HCT116 (cell line): ENCODE measurements at regions not wholly inside any gene's neighbourhood (a gene's known extent, or its start where the extent isn't known, plus 50 kb on each side); places are given as distances from the start of the nearest gene placed in this dataset.

ENCODE experiments used
- ATAC-seq: fragments of 200-7000 bp; cut with Tn5 transposase; 2 replicates; pipeline ENCODE4 v1.9.1; 2020; ENCODE audit warnings: mild to moderate bottlenecking, moderate library complexity
- BruUV-seq: library from RNA; stranded (reverse); fragments of 400-500 nt; replicated peaks from 2 replicates; lab custom pipeline; 2021; lab: Mats Ljungman, UMichigan
- CTCF ChIA-PET: fragments of 300-600 bp; sonication (Branson Sonifier 250); formaldehyde crosslinking; loops from one replicate; lab custom pipeline; 2021; ENCODE audit warnings: antibody characterized with exemption; lab: Charles Lee
- POLR2A ChIA-PET: fragments of 300-600, 350-600 bp; sonication (Branson Sonifier 250); formaldehyde crosslinking; loops from one replicate; lab custom pipeline; 2021; ENCODE audit warnings: antibody characterized with exemption; lab: Charles Lee
- RAD21 ChIA-PET, 2 experiments: fragments of 300-600 bp; sonication (Branson Sonifier 250); formaldehyde crosslinking; loops; one replicate each; lab custom pipeline; 2023; ENCODE audit warnings: low total read pairs in 2 of 2; ENCODE audit not compliant: uncharacterized antibody in 2 of 2, unreplicated experiment in 2 of 2, low non-redundant PET in 1 of 2; lab: Charles Lee
- DNase-seq: peaks from one replicate; pipeline ENCODE4 v3.0.0-alpha.2; 2010; ENCODE audit warnings: low read depth, low spot score
- H2AFZ ChIP-seq: fragments of 200-600 bp; shearing (Covaris generic), sonication (generic); 2 replicates; pipeline ENCODE4 v1.6.1; 2017; ENCODE audit warnings: low read depth, mixed run types, mixed read lengths, antibody characterized with exemption, low read length; ENCODE audit not compliant: poor library complexity, severe bottlenecking
- H3K27ac ChIP-seq: 2 replicates; pipeline ENCODE4 v1.5.1; 2012; ENCODE audit warnings: low read depth, low read length
- H3K27me3 ChIP-seq: fragments of 200-600 bp; sonication (generic); 2 replicates; pipeline ENCODE4 v1.6.1; 2016; ENCODE audit warnings: mixed run types, low read length, mixed read lengths; ENCODE audit not compliant: insufficient read depth
- H3K36me3 ChIP-seq, 2 experiments: fragments of 200-500 bp in 1 of 2; fragments of 200-600 bp in 1 of 2; sonication (Bioruptor generic) in 1 of 2; sonication (generic) in 1 of 2; 2 replicates each; pipeline versions ENCODE4 v1.5.1 to v1.6.1; 2014 to 2016; ENCODE audit warnings: low read length in 2 of 2, inconsistent platforms in 1 of 2, mixed read lengths in 1 of 2, mixed run types in 1 of 2; ENCODE audit not compliant: insufficient read depth in 2 of 2, control insufficient read depth in 1 of 2
- H3K4me1 ChIP-seq, 2 experiments: fragments of 200-600 bp in 1 of 2; sonication (generic) in 1 of 2; 2 replicates each; pipeline versions ENCODE4 v1.5.1 to v1.6.1; 2012 to 2017; ENCODE audit warnings: low read length in 2 of 2, inconsistent platforms in 1 of 2, mild to moderate bottlenecking in 1 of 2, mixed read lengths in 1 of 2, mixed run types in 1 of 2, moderate library complexity in 1 of 2; ENCODE audit not compliant: insufficient read depth in 2 of 2, control insufficient read depth in 1 of 2
- H3K4me2 ChIP-seq: fragments of 200-600 bp; sonication (generic); 2 replicates; pipeline ENCODE4 v1.6.1; 2017; ENCODE audit warnings: mixed run types, low read length, mixed read lengths
- H3K4me3 ChIP-seq, 2 experiments: fragments of 200-600 bp in 1 of 2; sonication (generic) in 1 of 2; replicated peaks in 1 of 2; 2 replicates each; pipeline ENCODE4 v1.5.1; 2011 to 2016; ENCODE audit warnings: low read length in 2 of 2, control low read depth in 1 of 2, low read depth in 1 of 2, mild to moderate bottlenecking in 1 of 2, mixed read lengths in 1 of 2, mixed run types in 1 of 2
- H3K79me2 ChIP-seq: fragments of 200-600 bp; sonication (generic); 2 replicates; pipeline ENCODE4 v1.6.1; 2017; ENCODE audit warnings: mild to moderate bottlenecking, mixed run types, low read length, moderate library complexity, mixed read lengths; ENCODE audit not compliant: insufficient read depth
- H3K9ac ChIP-seq: fragments of 200-600 bp; sonication (generic); 2 replicates; pipeline ENCODE4 v1.6.1; 2016; ENCODE audit warnings: low read length, mixed read lengths
- H3K9me2 ChIP-seq: fragments of 200-600 bp; sonication (generic), shearing (Covaris generic); 2 replicates; pipeline ENCODE4 v1.6.1; 2017; ENCODE audit warnings: mixed run types, mild to moderate bottlenecking, moderate library complexity; ENCODE audit not compliant: insufficient read depth
- H3K9me3 ChIP-seq, 2 experiments: fragments of 200-500 bp in 1 of 2; fragments of 200-600 bp in 1 of 2; sonication (Bioruptor generic) in 1 of 2; sonication (generic) in 1 of 2; 2 replicates each; pipeline ENCODE4 v1.6.1; 2014 to 2017; ENCODE audit warnings: low read length in 2 of 2, mixed read lengths in 2 of 2, inconsistent platforms in 1 of 2, low read depth in 1 of 2, mild to moderate bottlenecking in 1 of 2, mixed run types in 1 of 2, moderate library complexity in 1 of 2; ENCODE audit not compliant: control insufficient read depth in 1 of 2, insufficient read depth in 1 of 2
- H4K20me1 ChIP-seq: fragments of 200-600 bp; sonication (generic), shearing (Covaris generic); 2 replicates; pipeline ENCODE4 v1.6.1; 2017; ENCODE audit warnings: mixed run types, mild to moderate bottlenecking, moderate library complexity; ENCODE audit not compliant: insufficient read depth
- CEBPB ChIP-seq: IDR thresholded peaks from 2 replicates; pipeline ENCODE4 v1.6.1; 2012; ENCODE audit warnings: low read depth
- EZH2 ChIP-seq: fragments of 200-600 bp; sonication (generic); IDR thresholded peaks from 2 replicates; pipeline ENCODE4 v1.6.1; 2017; ENCODE audit warnings: antibody characterized with exemption, mixed run types
- EZH2phosphoT487 ChIP-seq: fragments of 200-600 bp; IDR thresholded peaks from 2 replicates; pipeline ENCODE4 v1.6.1; 2018; ENCODE audit warnings: antibody characterized with exemption, borderline replicate concordance
- FOSL1 ChIP-seq: IDR thresholded peaks from 2 replicates; pipeline ENCODE4 v1.6.1; 2012; ENCODE audit warnings: low read depth
- POLR2AphosphoS5 ChIP-seq: IDR thresholded peaks from 2 replicates; pipeline ENCODE4 v1.6.1; 2011; ENCODE audit warnings: mild to moderate bottlenecking, low read depth, low read length, moderate library complexity
- RAD21 ChIP-seq: IDR thresholded peaks from 2 replicates; pipeline ENCODE4 v1.6.1; 2012; ENCODE audit warnings: low read depth, mild to moderate bottlenecking
- REST ChIP-seq: IDR thresholded peaks from 2 replicates; pipeline ENCODE4 v1.6.1; 2012; ENCODE audit warnings: low read depth
- SIN3A ChIP-seq: IDR thresholded peaks from 2 replicates; pipeline ENCODE4 v1.6.1; 2012; ENCODE audit warnings: low read depth
- SRF ChIP-seq: IDR thresholded peaks from 2 replicates; pipeline ENCODE4 v1.6.1; 2012; ENCODE audit warnings: low read depth
- TCF7L2 ChIP-seq: IDR thresholded peaks from 2 replicates; pipeline ENCODE4 v1.7.0; 2011; ENCODE audit warnings: borderline replicate concordance, inconsistent platforms; ENCODE audit not compliant: insufficient read depth, insufficient read length; ENCODE audit errors: extremely low read depth
- YY1 ChIP-seq: IDR thresholded peaks from 2 replicates; pipeline ENCODE4 v1.6.1; 2011; ENCODE audit warnings: low read length, low read depth, moderate library complexity, mild to moderate bottlenecking; ENCODE audit not compliant: insufficient replicate concordance; ENCODE audit errors: extremely low read depth
- ZFX ChIP-seq: fragments of 450-650 bp; IDR thresholded peaks from 2 replicates; pipeline ENCODE4 v1.6.1; 2017
- intact Hi-C: fragments of 100-400 bp; cut with micrococcal nuclease; formaldehyde crosslinking; loops from 2 replicates; pipeline ENCODE4 v1.10.0; 2022
- TF ChIP-seq, protein P1 (sequence below): IDR thresholded peaks from 2 replicates; pipeline ENCODE4 v1.6.1; 2012
- TF ChIP-seq, protein P2 (sequence below): IDR thresholded peaks from 2 replicates; pipeline ENCODE4 v1.6.1; 2011; ENCODE audit warnings: mild to moderate bottlenecking, low read length, moderate library complexity; ENCODE audit not compliant: insufficient replicate concordance; ENCODE audit errors: extremely low read depth

DNA sequence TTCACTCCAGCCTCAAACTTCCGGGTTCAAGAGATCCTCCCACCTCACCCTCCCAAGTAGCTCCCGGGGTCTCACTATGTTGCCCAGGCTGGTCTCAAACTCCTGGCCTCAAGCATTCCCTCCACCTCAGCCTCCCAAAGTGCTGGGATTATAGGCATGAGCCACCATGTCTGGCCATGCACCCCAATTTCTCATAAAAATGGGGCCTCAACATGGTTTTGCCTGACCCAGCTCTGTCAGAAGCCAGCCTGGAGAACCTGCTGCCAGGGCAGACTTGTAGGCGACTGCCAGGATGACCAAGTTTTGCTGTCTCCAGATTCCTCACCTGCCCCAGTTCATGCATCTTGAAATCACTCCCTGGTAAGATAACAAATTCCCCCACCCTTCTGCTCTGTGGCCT is 82.9 kb downstream of the AIPL1 start:
- TF ChIP-seq, protein P1, sequence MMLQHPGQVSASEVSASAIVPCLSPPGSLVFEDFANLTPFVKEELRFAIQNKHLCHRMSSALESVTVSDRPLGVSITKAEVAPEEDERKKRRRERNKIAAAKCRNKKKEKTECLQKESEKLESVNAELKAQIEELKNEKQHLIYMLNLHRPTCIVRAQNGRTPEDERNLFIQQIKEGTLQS: no peak
- TF ChIP-seq YY1 (no peak), SIN3A (no peak), CEBPB (no peak), RAD21 (no peak), ZFX (no peak), SRF (no peak), EZH2 (no peak), EZH2phosphoT487 (no peak), REST (no peak), FOSL1 (no peak), POLR2AphosphoS5 (no peak), TCF7L2 (no peak)
- TF ChIP-seq, protein P2, sequence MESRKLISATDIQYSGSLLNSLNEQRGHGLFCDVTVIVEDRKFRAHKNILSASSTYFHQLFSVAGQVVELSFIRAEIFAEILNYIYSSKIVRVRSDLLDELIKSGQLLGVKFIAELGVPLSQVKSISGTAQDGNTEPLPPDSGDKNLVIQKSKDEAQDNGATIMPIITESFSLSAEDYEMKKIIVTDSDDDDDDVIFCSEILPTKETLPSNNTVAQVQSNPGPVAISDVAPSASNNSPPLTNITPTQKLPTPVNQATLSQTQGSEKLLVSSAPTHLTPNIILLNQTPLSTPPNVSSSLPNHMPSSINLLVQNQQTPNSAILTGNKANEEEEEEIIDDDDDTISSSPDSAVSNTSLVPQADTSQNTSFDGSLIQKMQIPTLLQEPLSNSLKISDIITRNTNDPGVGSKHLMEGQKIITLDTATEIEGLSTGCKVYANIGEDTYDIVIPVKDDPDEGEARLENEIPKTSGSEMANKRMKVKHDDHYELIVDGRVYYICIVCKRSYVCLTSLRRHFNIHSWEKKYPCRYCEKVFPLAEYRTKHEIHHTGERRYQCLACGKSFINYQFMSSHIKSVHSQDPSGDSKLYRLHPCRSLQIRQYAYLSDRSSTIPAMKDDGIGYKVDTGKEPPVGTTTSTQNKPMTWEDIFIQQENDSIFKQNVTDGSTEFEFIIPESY: no peak
- H2AFZ ChIP-seq: no peak overlapping the region
- H3K9me2 ChIP-seq: no peaks in the 10 kb centered on the region
- DNase-seq (no peak), ATAC-seq (no peak)
- no peak overlapping the region for H3K9ac ChIP-seq
- no peak overlapping the region for H3K4me3 ChIP-seq
- intact Hi-C loops: no loop called here
- H3K4me1 ChIP-seq: no peaks in the 10 kb centered on the region
- peaks cover 30% of the 10 kb centered on the region for H3K27me3 ChIP-seq
- no peaks in the 10 kb centered on the region for H3K79me2 ChIP-seq
- BruUV-seq: no TSS peak
- no peaks in the 10 kb centered on the region for H4K20me1 ChIP-seq
- no peak overlapping the region for H3K4me2 ChIP-seq
- POLR2A ChIA-PET: no interaction called here
- CTCF ChIA-PET: no interaction called here
- RAD21 ChIA-PET: no interaction called here
- H3K27ac ChIP-seq: no peak overlapping the region
- H3K36me3 ChIP-seq: no peaks in the 10 kb centered on the region
- H3K9me3 ChIP-seq: no peaks in the 10 kb centered on the region
